PC-3 (cell line): ENCODE measurements at regions not wholly inside any gene's neighbourhood (a gene's known extent, or its start where the extent isn't known, plus 50 kb on each side); places are given as distances from the start of the nearest gene placed in this dataset.

Experiments used
- ATAC-seq: fragments of 200-7000 bp; cut with Tn5 transposase; 2 replicates; pipeline ENCODE4 v1.9.1; 2020; ENCODE audit warnings: mild to moderate bottlenecking, moderate library complexity
- BruUV-seq: library from RNA; stranded (reverse); fragments of 400-500 nt; replicated peaks from 2 replicates; lab custom pipeline; 2021; lab: Mats Ljungman, UMichigan
- CTCF ChIA-PET: fragments of 300-600 bp; sonication (Branson Sonifier 250); formaldehyde crosslinking; loops from one replicate; lab custom pipeline; 2022; ENCODE audit warnings: antibody characterized with exemption; lab: Charles Lee
- POLR2A ChIA-PET: fragments of 300-600 bp; sonication (Branson Sonifier 250); formaldehyde crosslinking; loops from one replicate; lab custom pipeline; 2022; ENCODE audit warnings: antibody characterized with exemption; ENCODE audit not compliant: unreplicated experiment; lab: Charles Lee
- DNase-seq: peaks from one replicate; pipeline ENCODE4 v3.0.0-alpha.2; 2015
- H2AFZ ChIP-seq: fragments of 300-600 bp; sonication (generic); 2 replicates; pipeline ENCODE4 v1.6.0; 2016; ENCODE audit warnings: antibody characterized with exemption, low read length
- H3F3A ChIP-seq: fragments of 300-600 bp; sonication (generic); one replicate; pipeline ENCODE4 v1.6.0; 2017; ENCODE audit warnings: antibody characterized with exemption, low read length, control low read depth, mild to moderate bottlenecking; ENCODE audit not compliant: unreplicated experiment
- H3K27ac ChIP-seq: fragments of 300-600 bp; sonication (generic); 2 replicates; pipeline ENCODE4 v1.5.1; 2016; ENCODE audit warnings: mild to moderate bottlenecking, low read length
- H3K27me3 ChIP-seq: fragments of 300-600 bp; sonication (generic); 2 replicates; pipeline ENCODE4 v1.6.1; 2016; ENCODE audit warnings: low read length, mixed read lengths
- H3K36me3 ChIP-seq: fragments of 300-600 bp; sonication (generic); 2 replicates; pipeline ENCODE4 v1.6.1; 2016; ENCODE audit warnings: low read depth, mixed run types, low read length, mixed read lengths
- H3K4me1 ChIP-seq: fragments of 300-600 bp; sonication (generic); 2 replicates; pipeline ENCODE4 v1.5.1; 2016; ENCODE audit warnings: low read length; ENCODE audit not compliant: insufficient read depth
- H3K4me2 ChIP-seq: fragments of 300-600 bp; sonication (generic); 2 replicates; pipeline ENCODE4 v1.6.0; 2016; ENCODE audit warnings: low read length
- H3K4me3 ChIP-seq: fragments of 300-600 bp; sonication (generic); 2 replicates; pipeline ENCODE4 v1.5.1; 2016; ENCODE audit warnings: mild to moderate bottlenecking, low read length, mixed read lengths
- H3K79me2 ChIP-seq: fragments of 300-600 bp; sonication (generic); 2 replicates; pipeline ENCODE4 v1.6.1; 2017; ENCODE audit warnings: low read length, mixed read lengths
- H3K9ac ChIP-seq: fragments of 300-600 bp; sonication (generic); 2 replicates; pipeline ENCODE4 v1.6.0; 2016; ENCODE audit warnings: mild to moderate bottlenecking, low read length
- H3K9me2 ChIP-seq: fragments of 300-600 bp; sonication (generic); replicated peaks from 2 replicates; pipeline ENCODE4 v1.6.1; 2016; ENCODE audit warnings: mixed run types, low read length, mixed read lengths
- H3K9me3 ChIP-seq: fragments of 300-600 bp; sonication (generic); 2 replicates; pipeline ENCODE4 v1.6.1; 2016; ENCODE audit warnings: low read length, mixed read lengths
- H4K20me1 ChIP-seq: fragments of 300-600 bp; sonication (generic); 2 replicates; pipeline ENCODE4 v1.6.1; 2016; ENCODE audit warnings: low read length, mixed read lengths
- CTCF ChIP-seq: fragments of 300-600 bp; sonication (generic); conservative IDR thresholded peaks from 2 replicates; pipeline ENCODE4 v1.5.1; 2017; ENCODE audit warnings: antibody characterized with exemption, low read depth, mild to moderate bottlenecking, low read length
- EZH2 ChIP-seq: fragments of 300-600 bp; sonication (generic); IDR thresholded peaks from one replicate; pipeline ENCODE4 v1.6.1; 2017; ENCODE audit warnings: antibody characterized with exemption, mild to moderate bottlenecking, low read length; ENCODE audit not compliant: unreplicated experiment
- EZH2phosphoT487 ChIP-seq: fragments of 300-600 bp; sonication (generic); IDR thresholded peaks from 2 replicates; pipeline ENCODE4 v1.6.1; 2018; ENCODE audit warnings: mild to moderate bottlenecking, antibody characterized with exemption, low read length, borderline replicate concordance
- intact Hi-C: fragments of 100-400 bp; cut with micrococcal nuclease; formaldehyde crosslinking; loops from 2 replicates; pipeline ENCODE4 v1.9.0; 2023

GRCh38 chr11:116126562-116126961, 622.3 kb upstream of the CADM1 start:
- no peaks in the 10 kb centered on the region for H3K4me1 ChIP-seq
- intact Hi-C loops, result no loop called here
- no TSS peak for BruUV-seq
- no peaks in the 10 kb centered on the region for H3K36me3 ChIP-seq
- ChIA-PET POLR2A (no interaction called here), CTCF (no interaction called here)
- H3K9me3 ChIP-seq, result 0 out of 2 replicates have a peak, but pooled peaks cover 4% of the 10 kb centered on the region
- H4K20me1 ChIP-seq, result no peaks in the 10 kb centered on the region
- H3K4me2 ChIP-seq, result no peak overlapping the region
- H3K27me3 ChIP-seq, result no peaks in the 10 kb centered on the region
- no peak overlapping the region for H3K27ac ChIP-seq
- ATAC-seq, result no peak
- H3K4me3 ChIP-seq, result no peak overlapping the region
- H2AFZ ChIP-seq, result no peak overlapping the region
- no peaks in the 10 kb centered on the region for H3K9me2 ChIP-seq
- H3K79me2 ChIP-seq, result no peaks in the 10 kb centered on the region
- no peak overlapping the region for H3K9ac ChIP-seq
- no peaks in the 10 kb centered on the region for H3F3A ChIP-seq
- DNase-seq, result no peak
- TF ChIP-seq EZH2phosphoT487, result no peak
- no peak for TF ChIP-seq EZH2
- no peak for TF ChIP-seq CTCF

- ATAC-seq (no peak), DNase-seq (no peak)
- Histone ChIP-seq H3K4me3 (no peak overlapping the region), H3K4me2 (no peak overlapping the region), H3F3A (no peaks in the 10 kb centered on the region), H4K20me1 (no peaks in the 10 kb centered on the region), H3K9me2 (no peaks in the 10 kb centered on the region), H3K27me3 (no peaks in the 10 kb centered on the region), H3K9me3 (0 out of 2 replicates have a peak, but pooled peaks cover 4% of the 10 kb centered on the region), H3K4me1 (no peaks in the 10 kb centered on the region), H3K79me2 (no peaks in the 10 kb centered on the region), H3K36me3 (no peaks in the 10 kb centered on the region), H3K27ac (no peak overlapping the region), H3K9ac (no peak overlapping the region), H2AFZ (no peak overlapping the region)
- ChIA-PET CTCF (no interaction called here), POLR2A (no interaction called here)
- TF ChIP-seq CTCF, result no peak
- TF ChIP-seq EZH2, result no peak
- no peak for TF ChIP-seq EZH2phosphoT487
- intact Hi-C loops, result no loop called here
- BruUV-seq, result no TSS peak
These were observed 620.9 kb upstream of the CADM1 start for GRCh38 chr11:116124922-116125714.

- H3K4me1 ChIP-seq, result no peaks in the 10 kb centered on the region
- POLR2A ChIA-PET, result no interaction called here
- no peaks in the 10 kb centered on the region for H3K36me3 ChIP-seq
- no peak overlapping the region for H3K4me2 ChIP-seq
- CTCF ChIA-PET, result no interaction called here
- intact Hi-C loops, result no loop called here
- H3K4me3 ChIP-seq, result no peak overlapping the region
- no peaks in the 10 kb centered on the region for H3F3A ChIP-seq
- H3K27ac ChIP-seq, result no peak overlapping the region
- TF ChIP-seq CTCF, result no peak
- ATAC-seq (no peak), DNase-seq (no peak)
- no peaks in the 10 kb centered on the region for H3K9me2 ChIP-seq
- no peak overlapping the region for H3K9ac ChIP-seq
- BruUV-seq, result no TSS peak
- 0 out of 2 replicates have a peak, but pooled peaks cover 4% of the 10 kb centered on the region for H3K9me3 ChIP-seq
- no peaks in the 10 kb centered on the region for H3K27me3 ChIP-seq
- no peaks in the 10 kb centered on the region for H3K79me2 ChIP-seq
- H4K20me1 ChIP-seq, result no peaks in the 10 kb centered on the region
- H2AFZ ChIP-seq, result no peak overlapping the region
These were observed 619.5 kb upstream of the CADM1 start for GRCh38 chr11:116123739-116124138.
